ENCODE measurements at regions not wholly inside any gene's neighbourhood (a gene's known extent, or its start where the extent isn't known, plus 50 kb on each side); places are given as distances from the start of the nearest gene placed in this dataset.

DNA sequence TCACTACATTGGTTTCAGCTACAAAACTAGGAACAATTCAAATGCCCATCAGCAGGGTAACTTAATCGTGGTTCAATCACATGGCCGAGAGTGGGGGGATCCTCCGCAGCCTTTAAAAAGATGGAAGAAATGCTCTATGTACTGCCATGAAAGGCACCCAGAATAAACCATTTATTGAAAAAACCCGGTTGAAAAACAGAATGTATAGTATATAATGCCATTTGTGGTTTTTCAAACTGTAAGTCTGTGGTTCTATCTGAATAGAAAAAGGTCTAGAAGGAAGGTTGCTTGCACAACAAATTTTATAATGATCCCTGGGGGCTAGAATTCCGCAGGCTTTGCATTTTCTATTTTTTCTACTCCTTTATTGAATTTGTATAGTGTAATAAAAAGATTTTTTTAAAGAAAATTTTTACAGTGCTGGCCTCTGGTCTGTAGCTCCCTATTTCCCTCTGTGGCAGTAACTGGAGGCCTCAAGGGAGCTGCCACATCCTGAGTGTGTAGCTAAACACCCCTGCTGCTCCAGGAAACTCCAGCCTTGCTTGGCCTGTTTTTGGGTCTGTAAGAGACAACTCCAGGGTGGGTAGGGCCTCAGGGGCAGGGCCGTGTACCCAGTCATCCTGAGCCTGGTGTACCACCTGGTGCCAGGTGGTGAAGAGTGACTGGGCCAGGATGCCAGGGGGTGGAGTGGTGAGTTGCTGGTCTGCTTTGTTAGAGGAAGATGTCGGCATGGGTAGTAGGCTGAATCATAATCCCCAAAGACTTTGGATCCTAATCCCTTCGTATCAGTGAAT, 51.5 kb upstream of the EPS8L3 start (continued):
- TF ChIP-seq ZNF843 (tag by site-specific recombination; IDR thresholded peaks at IDR 0.05) (no peak), ZFP3 (tag by site-specific recombination; IDR thresholded peaks at IDR 0.05; ENCODE audit: low read depth) (no peak), ZFHX2 (tag by site-specific recombination; conservative IDR thresholded peaks at IDR 0.05) (no peak), ZNF214 (tag by site-specific recombination; IDR thresholded peaks at IDR 0.05; ENCODE audit: borderline replicate concordance) (no peak)

GRCh38 chr1:109814223-109814622, 50.5 kb upstream of the EPS8L3 start:
- no peak overlapping the region for H3K27ac ChIP-seq (ENCODE audit: extremely low read depth, low read depth, low read length)
- no peak overlapping the region for H3K4me3 ChIP-seq (ENCODE audit: low read depth, low read length)
- TF ChIP-seq ZNF202 (tag by site-specific recombination; IDR thresholded peaks at IDR 0.05; ENCODE audit: borderline replicate concordance): no peak
- no peak for TF ChIP-seq ZNF184 (tag by site-specific recombination; IDR thresholded peaks at IDR 0.05)
- TF ChIP-seq, protein P1, sequence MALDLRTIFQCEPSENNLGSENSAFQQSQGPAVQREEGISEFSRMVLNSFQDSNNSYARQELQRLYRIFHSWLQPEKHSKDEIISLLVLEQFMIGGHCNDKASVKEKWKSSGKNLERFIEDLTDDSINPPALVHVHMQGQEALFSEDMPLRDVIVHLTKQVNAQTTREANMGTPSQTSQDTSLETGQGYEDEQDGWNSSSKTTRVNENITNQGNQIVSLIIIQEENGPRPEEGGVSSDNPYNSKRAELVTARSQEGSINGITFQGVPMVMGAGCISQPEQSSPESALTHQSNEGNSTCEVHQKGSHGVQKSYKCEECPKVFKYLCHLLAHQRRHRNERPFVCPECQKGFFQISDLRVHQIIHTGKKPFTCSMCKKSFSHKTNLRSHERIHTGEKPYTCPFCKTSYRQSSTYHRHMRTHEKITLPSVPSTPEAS (tag by site-specific recombination; IDR thresholded peaks at IDR 0.05): no peak
- TF ChIP-seq ZNF560 (tag by site-specific recombination; IDR thresholded peaks at IDR 0.05; ENCODE audit: borderline replicate concordance): no peak
- TF ChIP-seq ZNF701 (tag by site-specific recombination; IDR thresholded peaks at IDR 0.05): no peak
- TF ChIP-seq ZNF792 (tag by site-specific recombination; IDR thresholded peaks at IDR 0.05): no peak
- TF ChIP-seq, protein P2, sequence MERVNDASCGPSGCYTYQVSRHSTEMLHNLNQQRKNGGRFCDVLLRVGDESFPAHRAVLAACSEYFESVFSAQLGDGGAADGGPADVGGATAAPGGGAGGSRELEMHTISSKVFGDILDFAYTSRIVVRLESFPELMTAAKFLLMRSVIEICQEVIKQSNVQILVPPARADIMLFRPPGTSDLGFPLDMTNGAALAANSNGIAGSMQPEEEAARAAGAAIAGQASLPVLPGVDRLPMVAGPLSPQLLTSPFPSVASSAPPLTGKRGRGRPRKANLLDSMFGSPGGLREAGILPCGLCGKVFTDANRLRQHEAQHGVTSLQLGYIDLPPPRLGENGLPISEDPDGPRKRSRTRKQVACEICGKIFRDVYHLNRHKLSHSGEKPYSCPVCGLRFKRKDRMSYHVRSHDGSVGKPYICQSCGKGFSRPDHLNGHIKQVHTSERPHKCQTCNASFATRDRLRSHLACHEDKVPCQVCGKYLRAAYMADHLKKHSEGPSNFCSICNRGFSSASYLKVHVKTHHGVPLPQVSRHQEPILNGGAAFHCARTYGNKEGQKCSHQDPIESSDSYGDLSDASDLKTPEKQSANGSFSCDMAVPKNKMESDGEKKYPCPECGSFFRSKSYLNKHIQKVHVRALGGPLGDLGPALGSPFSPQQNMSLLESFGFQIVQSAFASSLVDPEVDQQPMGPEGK (tag by site-specific recombination; IDR thresholded peaks at IDR 0.05): no peak
- TF ChIP-seq ZNF292 (tag by site-specific recombination; IDR thresholded peaks at IDR 0.05; ENCODE audit: borderline replicate concordance, low read depth): no peak
- TF ChIP-seq ZNF645 (tag by site-specific recombination; IDR thresholded peaks at IDR 0.05): no peak
- TF ChIP-seq ZNF335 (tag by site-specific recombination; conservative IDR thresholded peaks at IDR 0.05): no peak
- TF ChIP-seq GLI2 (tag by site-specific recombination; IDR thresholded peaks at IDR 0.05; ENCODE audit: borderline replicate concordance, low read depth): no peak
- no peaks in the 10 kb centered on the region for H3K9me3 ChIP-seq (ENCODE audit: control insufficient read depth, insufficient read depth, low read depth, low read length)
- CTCF ChIA-PET: interaction anchor here (0.6 kb wide), 1 partner anchor 23 kb away, joined by 3 read pairs; no protein-coding TSS in a partner anchor
- POLR2A ChIA-PET: no interaction called here
- H3K36me3 ChIP-seq (ENCODE audit: control insufficient read depth in 2 of 2, insufficient read depth in 1 of 2, low read length in 2 of 2): no peaks in the 10 kb centered on the region
- no peaks in the 10 kb centered on the region for H3K4me1 ChIP-seq (ENCODE audit: control insufficient read depth, insufficient read depth, low read length)

Data from HEK293 (cell line).